HG02623 (cell line): ENCODE measurements at regions not wholly inside any gene's neighbourhood (a gene's known extent, or its start where the extent isn't known, plus 50 kb on each side); places are given as distances from the start of the nearest gene placed in this dataset.

ENCODE experiments used
- ATAC-seq: cut with Tn5 transposase; IDR thresholded peaks from one replicate; pipeline ENCODE4 v1.9.1; 2021; ENCODE audit warnings: moderate library complexity; ENCODE audit not compliant: unreplicated experiment

DNA sequence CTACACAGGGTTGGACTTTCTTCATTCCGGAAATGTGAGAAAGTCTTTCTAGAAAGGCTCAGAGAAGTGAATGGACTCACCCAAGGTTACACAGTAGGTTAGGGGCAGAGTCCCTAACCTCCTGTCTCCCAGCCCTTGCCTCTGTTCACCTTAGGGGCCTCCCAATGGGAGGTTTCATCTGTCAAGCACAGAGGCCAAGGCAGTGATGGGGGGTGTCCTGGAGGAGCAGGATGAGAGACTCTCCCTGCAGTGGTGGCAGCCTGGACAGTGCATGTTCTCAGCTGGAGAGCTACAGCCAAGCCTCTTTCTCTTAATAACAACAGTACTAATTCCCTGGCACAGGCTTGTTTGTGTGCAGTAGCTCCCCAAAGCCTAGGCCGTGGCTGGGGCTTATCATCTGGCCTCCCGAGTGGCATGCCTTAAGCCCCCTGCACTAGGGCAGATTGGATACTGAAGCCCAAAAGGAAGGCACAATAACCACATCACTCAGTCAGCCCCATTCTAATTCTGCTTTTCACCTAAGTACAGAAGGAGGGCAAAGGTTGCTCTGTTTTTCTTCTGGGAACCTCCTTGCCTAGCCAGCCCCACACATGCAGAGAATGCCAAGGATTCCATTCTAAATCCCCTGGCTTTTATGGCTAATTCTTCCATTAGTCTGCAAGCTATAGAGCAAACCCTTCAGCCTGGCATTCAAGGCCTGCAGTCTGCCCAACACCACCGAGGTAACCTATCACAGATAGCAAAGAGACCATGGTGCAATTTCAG, 50.2 kb upstream of the XPA start:
- no peak for ATAC-seq

DNA sequence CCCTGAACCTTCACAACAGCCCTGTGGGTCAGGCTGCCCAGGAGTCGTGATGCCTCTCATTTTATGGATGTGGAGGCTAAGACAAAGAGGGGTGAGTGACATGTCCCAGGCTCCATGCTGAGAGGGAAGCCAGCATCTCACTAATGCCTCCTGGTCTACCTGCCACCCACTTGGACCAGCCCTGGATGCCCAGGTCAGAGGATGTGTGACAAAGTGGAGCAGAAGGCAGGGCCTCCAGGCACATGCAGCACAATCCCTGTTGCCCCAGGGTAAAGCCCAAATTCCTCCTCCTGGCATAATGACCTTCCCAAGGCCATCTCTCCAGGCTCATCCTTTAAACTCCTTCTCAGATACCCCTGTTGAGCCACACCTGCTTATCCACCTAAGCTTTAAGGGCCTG, 51.4 kb upstream of the XPA start:
- ATAC-seq: no peak

- no peak for ATAC-seq
These were observed 52.8 kb upstream of the XPA start for GRCh38 chr9:97749928-97750327.

- no peak for ATAC-seq
These were observed 54.4 kb upstream of the XPA start for GRCh38 chr9:97751531-97751930.

DNA sequence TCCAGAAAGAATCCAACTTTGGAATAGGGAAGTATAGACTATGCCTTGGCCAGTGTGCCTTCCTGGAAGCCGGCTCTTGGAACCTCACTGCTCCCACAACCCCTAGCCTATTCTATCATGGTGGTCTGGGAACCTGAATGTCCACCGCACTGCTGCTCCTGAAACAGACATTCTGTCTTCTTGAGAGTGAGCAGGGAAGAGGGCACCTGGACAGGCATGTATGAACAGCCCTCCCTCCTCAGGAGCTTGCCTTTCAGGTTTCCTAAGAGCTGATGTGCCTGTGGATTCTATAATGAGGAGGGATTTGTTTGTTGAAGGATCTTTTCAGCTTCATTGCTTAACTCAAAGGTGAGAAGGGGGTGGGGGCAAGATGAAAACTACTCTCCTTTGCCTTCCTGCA, 55.1 kb upstream of the XPA start:
- no peak for ATAC-seq

GRCh38 chr9:97753364-97753763, 56.2 kb upstream of the XPA start:
- no peak for ATAC-seq

- no peak for ATAC-seq
These were observed 56.8 kb upstream of the XPA start for GRCh38 chr9:97753975-97754374.

DNA sequence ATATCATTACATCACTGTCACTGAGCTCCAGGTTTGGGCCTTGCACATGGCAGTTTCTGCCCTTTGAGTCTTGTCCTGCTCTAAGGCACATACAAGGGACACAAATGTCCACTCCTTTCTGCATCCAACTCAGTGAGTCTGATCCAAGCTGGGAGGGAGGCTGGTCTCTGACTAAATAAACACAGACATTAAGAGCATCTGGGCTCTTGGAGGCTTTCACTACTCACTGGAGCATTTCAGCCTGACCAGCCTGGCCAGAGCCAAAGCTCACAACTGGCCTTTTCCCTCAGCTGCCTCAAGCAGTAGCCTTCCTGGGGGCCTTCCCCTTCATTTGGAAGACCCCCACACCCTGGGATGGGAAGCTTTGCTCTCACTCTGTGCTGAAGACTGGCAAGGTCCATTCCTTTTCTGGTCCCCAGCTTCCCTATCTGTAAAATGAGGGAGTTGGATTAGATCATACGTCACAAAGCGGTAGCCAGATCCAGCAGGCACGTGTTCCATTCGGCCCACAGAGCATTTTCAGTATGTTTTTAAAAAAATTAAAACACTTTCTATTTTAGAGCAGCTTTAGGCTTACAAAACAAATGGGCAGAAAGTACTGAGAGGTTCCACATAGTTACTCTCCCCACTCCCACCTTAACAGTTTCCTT, 58.6 kb upstream of the XPA start:
- no peak for ATAC-seq

DNA sequence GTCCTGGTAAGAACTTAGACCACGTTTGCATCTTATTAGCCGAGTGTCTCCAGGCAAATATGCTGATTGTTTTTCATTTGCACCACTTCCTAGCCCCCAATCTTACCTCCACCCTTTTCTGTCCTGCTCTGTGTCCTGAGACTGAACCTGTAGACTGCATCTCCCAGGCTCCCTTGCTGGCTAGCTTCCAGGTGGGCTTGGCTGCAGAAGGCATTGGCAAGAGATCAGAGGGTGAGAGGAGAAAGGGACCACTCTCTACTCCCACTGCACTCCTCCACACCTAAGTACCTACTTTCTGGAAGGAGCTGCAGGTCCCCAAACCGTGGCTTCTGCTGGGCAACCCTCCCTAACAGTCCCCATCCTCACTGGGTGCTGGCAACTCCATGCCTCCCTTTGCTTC, 59.9 kb upstream of the XPA start:
- no peak for ATAC-seq

GRCh38 chr9:97758334-97758916, 61.3 kb upstream of the XPA start:
- ATAC-seq: no peak

DNA sequence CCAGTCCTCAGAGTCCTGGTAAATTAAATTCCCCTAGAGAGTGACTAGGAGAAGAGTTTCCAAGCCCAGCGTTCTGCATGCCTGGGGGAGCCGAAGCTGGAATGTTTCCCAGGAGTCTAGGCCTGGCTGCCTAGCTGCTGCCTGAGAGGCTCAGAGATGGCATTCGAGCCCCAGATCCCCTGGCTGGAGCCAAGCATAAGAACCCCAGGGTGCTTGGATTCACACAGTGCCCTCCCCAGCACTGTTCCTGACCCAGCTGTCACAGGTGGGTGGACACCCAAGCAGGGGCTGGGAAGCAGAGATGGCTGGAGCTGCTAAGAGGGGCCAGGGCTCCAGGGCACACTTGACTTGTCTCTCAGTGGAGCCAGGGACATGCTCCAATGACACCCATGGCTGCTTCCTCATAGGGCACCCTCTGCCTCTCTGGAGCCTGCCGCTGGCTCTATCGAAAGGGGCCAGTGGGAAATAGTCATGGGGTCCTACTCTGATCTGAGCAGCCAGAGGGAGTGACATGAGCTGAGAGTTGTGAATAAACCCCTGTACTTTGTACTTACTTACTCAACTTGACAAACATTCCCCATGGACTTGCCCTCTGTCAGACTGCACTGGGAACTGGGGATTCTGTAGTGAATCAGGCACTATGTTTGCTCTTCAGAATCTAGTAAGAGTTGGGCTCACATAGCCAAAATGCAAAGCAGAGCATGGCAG, 62.6 kb upstream of the XPA start:
- ATAC-seq: no peak

GRCh38 chr9:97761056-97761598, 64.0 kb upstream of the XPA start:
- no peak for ATAC-seq

GRCh38 chr9:97761879-97762278, 64.7 kb upstream of the XPA start:
- no peak for ATAC-seq

GRCh38 chr9:97763874-97764273, 66.7 kb upstream of the XPA start:
- no peak for ATAC-seq

DNA sequence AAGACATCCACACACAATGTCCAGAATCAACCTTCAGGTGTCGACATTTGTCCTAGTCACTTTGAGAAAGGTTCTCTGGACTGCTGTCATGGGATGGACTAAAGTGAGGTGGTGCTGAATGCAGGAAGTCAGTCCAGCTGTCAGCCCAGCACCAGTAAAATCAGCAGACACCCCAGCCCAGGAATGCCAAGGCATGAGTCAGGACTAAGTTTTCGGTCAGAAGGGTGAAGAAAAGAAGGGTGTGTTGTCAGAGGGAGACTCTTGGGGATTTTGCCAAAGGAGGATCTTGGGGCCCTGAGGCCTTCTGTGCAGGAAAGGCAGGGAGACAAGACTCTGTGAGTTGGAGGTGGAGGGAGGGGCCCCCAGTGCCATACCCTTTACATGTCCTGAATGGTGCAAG, 69.0 kb upstream of the XPA start:
- ATAC-seq: no peak

GRCh38 chr9:97766610-97767009, 69.5 kb upstream of the XPA start:
- ATAC-seq: no peak

DNA sequence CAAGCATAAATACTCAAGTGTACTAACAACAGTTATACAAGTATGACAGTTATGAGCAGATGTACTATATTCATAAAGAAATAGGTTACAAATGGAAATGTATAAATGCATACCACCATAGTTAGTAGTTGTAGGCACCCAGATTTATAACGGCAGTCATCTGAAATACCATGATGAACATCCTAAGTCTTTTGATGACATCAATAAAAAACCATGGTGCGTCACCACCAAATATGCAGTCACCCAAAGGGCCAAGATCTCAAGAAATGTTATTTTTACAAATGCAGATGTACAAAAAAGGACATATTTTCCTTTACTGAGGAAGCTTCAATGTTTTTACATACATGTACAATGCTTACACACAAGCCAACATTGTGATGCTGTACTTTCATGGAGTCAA, 70.8 kb upstream of the XPA start:
- ATAC-seq: no peak

GRCh38 chr9:97768746-97769145, 71.6 kb upstream of the XPA start:
- no peak for ATAC-seq

GRCh38 chr9:97769208-97769607, 72.1 kb upstream of the XPA start:
- no peak for ATAC-seq

- ATAC-seq: no peak
These were observed 73.8 kb upstream of the XPA start for GRCh38 chr9:97770808-97771372.

GRCh38 chr9:97771641-97772040, 74.5 kb upstream of the XPA start:
- ATAC-seq: no peak
